ENCODE measurements at regions not wholly inside any gene's neighbourhood (a gene's known extent, or its start where the extent isn't known, plus 50 kb on each side); places are given as distances from the start of the nearest gene placed in this dataset.

DNA sequence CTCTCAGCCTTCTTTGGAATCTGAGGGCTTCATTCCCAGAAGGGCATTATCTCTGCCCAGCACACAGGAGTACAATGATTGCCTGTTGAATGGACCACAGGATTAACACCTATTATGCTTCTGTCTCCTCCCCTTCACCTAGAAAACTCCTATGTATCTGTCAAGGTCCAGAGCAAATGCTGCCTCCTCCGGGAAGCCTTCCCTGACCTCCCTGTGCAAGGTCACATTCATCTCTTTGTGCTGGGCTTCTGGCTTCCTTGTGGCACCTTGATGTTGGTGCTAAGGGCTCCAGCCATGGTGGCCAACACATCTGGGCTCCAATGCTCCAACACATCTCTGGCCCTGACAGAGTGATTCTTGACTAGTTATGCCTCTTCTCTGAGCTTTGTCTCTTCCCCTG is 49.9 kb upstream of the ATP2B2 start:
- TF ChIP-seq, protein P1, sequence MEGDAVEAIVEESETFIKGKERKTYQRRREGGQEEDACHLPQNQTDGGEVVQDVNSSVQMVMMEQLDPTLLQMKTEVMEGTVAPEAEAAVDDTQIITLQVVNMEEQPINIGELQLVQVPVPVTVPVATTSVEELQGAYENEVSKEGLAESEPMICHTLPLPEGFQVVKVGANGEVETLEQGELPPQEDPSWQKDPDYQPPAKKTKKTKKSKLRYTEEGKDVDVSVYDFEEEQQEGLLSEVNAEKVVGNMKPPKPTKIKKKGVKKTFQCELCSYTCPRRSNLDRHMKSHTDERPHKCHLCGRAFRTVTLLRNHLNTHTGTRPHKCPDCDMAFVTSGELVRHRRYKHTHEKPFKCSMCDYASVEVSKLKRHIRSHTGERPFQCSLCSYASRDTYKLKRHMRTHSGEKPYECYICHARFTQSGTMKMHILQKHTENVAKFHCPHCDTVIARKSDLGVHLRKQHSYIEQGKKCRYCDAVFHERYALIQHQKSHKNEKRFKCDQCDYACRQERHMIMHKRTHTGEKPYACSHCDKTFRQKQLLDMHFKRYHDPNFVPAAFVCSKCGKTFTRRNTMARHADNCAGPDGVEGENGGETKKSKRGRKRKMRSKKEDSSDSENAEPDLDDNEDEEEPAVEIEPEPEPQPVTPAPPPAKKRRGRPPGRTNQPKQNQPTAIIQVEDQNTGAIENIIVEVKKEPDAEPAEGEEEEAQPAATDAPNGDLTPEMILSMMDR (conservative IDR thresholded peaks at IDR 0.05; ENCODE audit: low read depth, low read length): no peak
- H3K4me3 ChIP-seq (ENCODE audit: low read depth, low read length): no peak overlapping the region
- no peak for DNase-seq (ENCODE audit: low read depth)

DNA sequence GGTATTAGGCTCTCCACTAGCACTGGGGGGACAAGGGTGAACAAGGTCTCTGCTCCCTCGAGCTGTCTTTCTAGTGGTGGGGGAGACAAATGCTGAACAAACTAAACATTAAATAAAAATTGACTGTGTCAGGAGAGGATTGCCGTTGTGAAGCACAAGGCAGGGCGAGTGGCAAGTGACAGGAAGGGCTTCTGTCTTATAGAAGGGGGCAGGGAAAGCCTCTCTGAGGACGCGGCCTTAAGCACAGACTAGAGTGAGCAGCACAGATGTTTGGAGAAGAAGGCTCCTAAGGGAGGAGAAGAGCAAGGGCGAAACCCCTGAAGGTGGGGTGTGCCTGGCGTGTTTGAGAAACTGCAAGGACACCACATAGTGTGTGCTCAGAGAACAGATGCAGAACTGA is 50.9 kb upstream of the ATP2B2 start:
- no peak overlapping the region for H3K4me3 ChIP-seq (ENCODE audit: low read depth, low read length)
- no peak for DNase-seq (ENCODE audit: low read depth)
- TF ChIP-seq, protein P1 (conservative IDR thresholded peaks at IDR 0.05; ENCODE audit: low read depth, low read length): no peak

DNA sequence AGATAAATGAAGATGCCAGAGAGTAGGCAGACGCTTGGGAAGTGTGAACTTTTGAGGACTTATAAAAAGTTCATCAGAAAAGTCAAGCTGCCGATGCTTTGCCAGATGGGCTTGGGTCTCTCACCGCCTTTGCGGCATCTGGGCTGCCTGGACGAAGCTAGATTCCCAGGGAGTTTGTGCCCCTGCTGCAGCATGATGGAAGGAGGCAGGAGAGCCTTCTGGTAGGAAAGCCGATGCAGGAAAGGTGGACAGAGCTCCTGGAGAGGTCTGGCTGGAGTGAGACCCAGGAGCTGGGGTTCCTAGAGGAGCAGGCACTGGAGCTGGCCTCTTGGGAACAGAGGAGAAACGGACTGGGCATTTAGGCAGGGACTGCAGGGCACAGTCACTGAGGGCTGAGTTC is 51.9 kb upstream of the ATP2B2 start:
- no peak overlapping the region for H3K4me3 ChIP-seq (ENCODE audit: low read depth, low read length)
- DNase-seq (ENCODE audit: low read depth): no peak
- TF ChIP-seq, protein P1 (conservative IDR thresholded peaks at IDR 0.05; ENCODE audit: low read depth, low read length): no peak

DNA sequence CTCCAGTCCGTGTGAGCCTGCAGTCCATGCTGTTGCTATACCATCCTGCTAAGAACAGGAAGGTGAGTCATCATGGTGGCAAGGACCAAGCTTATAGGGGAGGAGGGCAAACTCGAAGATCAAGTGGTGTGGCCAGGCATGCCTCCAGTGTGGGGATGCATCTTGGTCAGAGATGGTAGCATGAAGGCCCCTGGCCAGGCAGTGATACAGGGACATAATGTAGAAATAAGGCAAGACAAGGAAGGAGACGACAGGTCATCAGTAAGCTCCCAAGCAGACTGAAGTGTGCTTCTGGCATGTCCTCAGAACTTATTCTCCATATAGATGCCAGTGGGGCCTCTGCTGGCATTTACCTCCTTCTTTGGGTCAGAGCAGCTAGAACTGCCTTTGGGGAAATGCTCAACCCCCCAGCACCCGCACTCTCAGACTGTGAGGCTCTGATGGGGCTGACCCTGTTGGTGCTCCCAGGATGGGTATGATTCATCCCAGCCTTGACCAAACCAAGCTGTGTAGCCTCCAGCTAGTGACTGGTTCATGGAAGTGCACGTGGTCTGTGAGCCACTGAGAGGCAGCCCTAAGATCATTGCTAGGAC is 52.5 kb upstream of the ATP2B2 start:
- TF ChIP-seq, protein P1 (conservative IDR thresholded peaks at IDR 0.05; ENCODE audit: low read depth, low read length): no peak
- H3K4me3 ChIP-seq (ENCODE audit: low read depth, low read length): no peak overlapping the region
- no peak for DNase-seq (ENCODE audit: low read depth)

DNA sequence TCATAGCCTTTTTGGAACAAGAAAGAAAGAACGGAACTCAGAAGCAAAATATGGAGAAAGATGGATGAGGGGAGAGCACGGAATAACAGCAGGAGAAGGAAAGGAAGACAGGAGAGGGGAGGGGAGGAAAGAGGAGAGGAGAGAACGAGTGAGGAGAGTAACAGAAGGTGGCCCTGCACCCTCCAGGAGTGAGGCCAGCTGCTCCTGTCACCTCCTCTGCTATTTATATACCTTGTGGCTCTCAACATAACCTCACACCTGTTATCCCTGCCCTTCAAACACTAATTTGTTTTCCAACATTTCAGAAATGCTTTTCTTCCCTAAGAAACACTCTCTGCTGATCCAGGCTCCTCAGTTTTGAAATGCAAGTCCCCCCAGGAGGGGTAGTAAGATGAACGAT is 53.4 kb upstream of the ATP2B2 start:
- TF ChIP-seq, protein P1 (conservative IDR thresholded peaks at IDR 0.05; ENCODE audit: low read depth, low read length): no peak
- no peak for DNase-seq (ENCODE audit: low read depth)

DNA sequence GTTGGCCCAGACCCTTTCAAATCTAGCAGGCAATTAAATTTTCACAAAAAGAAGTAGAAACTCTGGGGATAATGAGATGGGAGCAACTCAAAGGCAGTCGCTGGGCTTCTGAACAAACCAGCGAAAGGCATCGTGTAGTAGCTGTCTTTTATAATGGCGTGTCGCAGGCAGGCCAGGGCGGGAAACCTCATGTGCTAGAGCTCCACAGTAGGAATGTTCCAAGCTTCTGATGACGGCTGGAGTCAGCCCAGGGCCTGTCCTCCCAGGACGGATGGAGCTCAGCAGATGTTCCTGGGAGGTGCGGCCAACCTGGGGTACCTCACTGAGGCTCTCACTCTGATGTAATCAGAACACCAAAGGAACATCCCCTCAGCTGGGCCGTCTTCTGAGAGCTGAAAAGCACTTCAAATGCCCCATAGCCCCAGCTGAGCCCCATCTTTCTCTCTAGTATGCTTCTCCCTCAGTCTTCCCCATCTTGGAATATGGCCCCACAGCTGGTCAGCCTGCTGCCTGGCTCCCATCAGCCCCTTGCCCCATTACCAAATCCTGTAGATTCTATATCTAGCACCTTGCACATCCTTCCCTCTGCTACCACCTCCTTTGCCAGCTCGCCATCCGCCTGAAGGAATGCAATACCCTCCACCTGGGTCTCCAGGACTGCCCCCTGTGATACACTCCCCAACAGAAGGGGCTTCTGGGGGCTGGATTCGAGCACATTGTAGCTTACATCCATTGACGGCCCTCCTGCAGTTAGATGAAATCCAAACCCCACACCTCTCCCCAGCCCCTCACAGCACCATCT is 54.9 kb upstream of the ATP2B2 start:
- TF ChIP-seq, protein P1 (conservative IDR thresholded peaks at IDR 0.05; ENCODE audit: low read depth, low read length): no peak
- no peak for DNase-seq (ENCODE audit: low read depth)
- no peak overlapping the region for H3K4me3 ChIP-seq (ENCODE audit: low read depth, low read length)

More for the DNA sequence above, 53.4 kb upstream of the ATP2B2 start:
- H3K4me3 ChIP-seq (ENCODE audit: low read depth, low read length): no peak overlapping the region

All from epithelial cell of proximal tubule (primary cell).